Activated naive CD4-positive, alpha-beta T cell treated with anti-CD3 and anti-CD28 coated beads, Interleukin-2, amount 50 U/mL, for 72 hours (primary cell): ENCODE measurements at regions not wholly inside any gene's neighbourhood (a gene's known extent, or its start where the extent isn't known, plus 50 kb on each side); places are given as distances from the start of the nearest gene placed in this dataset.
"Not testable (repeated sequence)": the region's sequence is repeated elsewhere in the genome, so short reads cannot be mapped to it uniquely, and the experiment has no call there.

Experiments
- ATAC-seq, 2 donors: fragments of 150-1000 bp; cut with Tn5 transposase; 2 replicates each; pipeline ENCODE4 v1.10.0; 2021; ENCODE audit warnings: mild to moderate bottlenecking in 2 of 2, moderate library complexity in 2 of 2
- DNase-seq, 2 donors: peaks; one replicate each; pipeline ENCODE4 v3.0.0; 2021 to 2022; ENCODE audit warnings: low spot score in 2 of 2
- H3K27ac Mint-ChIP-seq, 2 donors: one replicate each; pipeline ENCODE4 v1.8.0; 2022; ENCODE audit warnings: mild to moderate bottlenecking in 2 of 2, mixed read lengths in 2 of 2
- H3K36me3 Mint-ChIP-seq, 2 donors: one replicate each; pipeline ENCODE4 v1.8.0; 2022; ENCODE audit warnings: mixed read lengths in 2 of 2
- H3K9me3 Mint-ChIP-seq, 2 donors: one replicate each; pipeline ENCODE4 v1.8.0; 2022; ENCODE audit warnings: mixed read lengths in 2 of 2

- ATAC-seq (no peak), DNase-seq (no peak)
- Mint-ChIP-seq H3K27ac (no peak overlapping the region), H3K36me3 (peaks cover 0 to 5% of the 10 kb centered on the region in 2 donors), H3K9me3 (peaks cover 15 to 24% of the 10 kb centered on the region in 2 donors)
These were observed 226.2 kb upstream of the FAT1 start for GRCh38 chr4:186949847-186950246.

- Mint-ChIP-seq H3K9me3 (peaks cover 15 to 21% of the 10 kb centered on the region in 2 donors), H3K27ac (no peak overlapping the region), H3K36me3 (peaks cover 0 to 5% of the 10 kb centered on the region in 2 donors)
- no peak for ATAC-seq
- DNase-seq = no peak
These were observed 229.1 kb upstream of the FAT1 start for GRCh38 chr4:186952709-186953108.

DNA sequence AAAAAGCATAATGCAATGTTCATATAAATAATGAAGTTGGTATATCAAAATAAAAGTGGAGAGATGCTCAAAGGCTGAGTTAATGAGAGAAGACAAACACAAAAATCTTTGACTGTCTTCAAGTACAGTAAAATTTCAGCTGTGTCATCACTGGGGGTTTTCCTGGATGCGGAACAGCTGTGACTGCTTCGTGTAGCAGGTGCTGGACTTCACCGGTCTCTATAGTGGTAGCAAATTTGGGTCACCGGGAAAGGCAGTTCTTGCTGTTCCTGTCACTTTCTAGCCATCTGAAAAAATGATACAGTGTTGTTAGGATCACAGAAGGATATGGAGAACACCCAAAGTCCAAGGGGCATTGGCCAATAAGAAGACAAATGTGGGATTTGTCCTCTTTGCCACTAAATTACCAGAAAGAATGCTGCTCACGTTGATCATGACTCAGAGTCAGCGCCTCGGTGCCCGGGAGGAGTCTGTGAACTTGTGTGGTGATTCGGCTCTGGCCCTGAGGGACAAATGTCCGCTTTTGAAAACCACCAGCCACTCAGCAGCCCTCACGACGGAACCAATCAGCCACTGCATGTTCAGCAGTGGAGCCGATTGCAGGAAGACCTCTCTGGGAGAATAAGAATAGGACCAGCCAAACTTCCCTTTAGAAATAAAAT lies 230.1 kb upstream of the FAT1 start:
- no peak for DNase-seq
- no peak for ATAC-seq
- Mint-ChIP-seq H3K9me3 (peaks cover 15 to 21% of the 10 kb centered on the region in 2 donors), H3K27ac (no peak overlapping the region), H3K36me3 (peaks cover 0 to 5% of the 10 kb centered on the region in 2 donors)

DNA sequence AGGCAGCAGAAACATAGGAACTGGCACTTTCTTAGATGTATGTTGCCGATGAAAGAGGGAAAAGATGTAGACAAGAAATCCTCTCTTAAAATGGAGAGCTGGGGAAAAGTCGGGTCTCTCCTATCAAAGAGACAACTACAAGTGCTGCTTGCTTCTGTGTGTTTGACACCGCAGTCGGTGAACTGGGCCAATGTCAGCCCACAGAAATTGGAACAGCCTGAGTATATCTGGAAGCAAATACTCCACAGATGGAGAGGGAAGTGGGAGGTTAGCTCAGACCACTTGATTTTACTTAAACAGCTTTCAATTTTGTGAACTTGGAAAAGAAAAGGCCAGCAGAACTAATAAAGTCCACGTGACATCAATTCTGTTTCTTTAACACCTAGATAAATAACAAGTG lies 230.9 kb upstream of the FAT1 start:
- ATAC-seq (no peak), DNase-seq (no peak)
- peaks cover 15 to 21% of the 10 kb centered on the region in 2 donors for H3K9me3 Mint-ChIP-seq
- H3K27ac Mint-ChIP-seq = no peak overlapping the region
- H3K36me3 Mint-ChIP-seq = peaks cover 0 to 5% of the 10 kb centered on the region in 2 donors

GRCh38 chr4:186954956-186955355 lies 231.3 kb upstream of the FAT1 start:
- Mint-ChIP-seq H3K36me3 (peaks cover 0 to 5% of the 10 kb centered on the region in 2 donors), H3K27ac (no peak overlapping the region), H3K9me3 (peaks cover 15 to 21% of the 10 kb centered on the region in 2 donors)
- no peak for ATAC-seq
- no peak for DNase-seq

DNA sequence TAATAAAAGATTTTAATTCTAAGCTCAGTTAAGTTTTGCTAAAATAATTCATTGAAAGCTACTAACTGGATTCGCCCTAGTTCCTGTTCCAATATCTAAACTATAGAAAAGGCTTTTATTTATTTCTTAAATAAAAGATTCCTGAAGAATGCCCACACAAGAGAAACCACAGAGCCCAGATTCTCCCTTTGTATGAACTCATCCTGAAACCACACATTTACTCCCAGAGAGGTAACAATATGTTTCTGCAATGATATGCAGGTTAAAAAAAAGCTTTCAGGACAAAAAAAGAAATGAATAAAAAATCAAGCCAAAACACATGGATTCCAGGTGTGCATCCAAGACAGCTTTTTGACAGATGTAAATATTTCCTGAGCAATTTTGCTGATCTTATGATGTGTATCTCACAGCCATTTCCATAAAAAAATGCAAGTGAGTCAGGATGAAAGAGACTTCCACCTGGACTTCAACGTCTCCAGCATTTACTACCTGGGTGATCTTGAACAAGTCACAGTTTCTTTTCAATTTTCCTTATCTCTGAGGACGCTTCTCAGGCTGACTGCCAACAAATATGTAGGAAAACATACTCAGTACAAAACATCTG lies 234.4 kb upstream of the FAT1 start:
- no peak for ATAC-seq
- H3K9me3 Mint-ChIP-seq = peaks cover 11 to 13% of the 10 kb centered on the region in 2 donors
- peaks cover 0 to 5% of the 10 kb centered on the region in 2 donors for H3K36me3 Mint-ChIP-seq
- H3K27ac Mint-ChIP-seq = no peak overlapping the region
- no peak for DNase-seq

- DNase-seq (no peak), ATAC-seq (no peak)
- H3K36me3 Mint-ChIP-seq = peaks cover 0 to 3% of the 10 kb centered on the region in 2 donors
- H3K9me3 Mint-ChIP-seq = peaks cover 7 to 8% of the 10 kb centered on the region in 2 donors
- H3K27ac Mint-ChIP-seq = no peak overlapping the region
These were observed 235.2 kb upstream of the FAT1 start for GRCh38 chr4:186958726-186959350.

GRCh38 chr4:186979961-186980745 lies 256.5 kb upstream of the FAT1 start:
- Mint-ChIP-seq H3K27ac (no peak overlapping the region), H3K36me3 (no peaks in the 10 kb centered on the region), H3K9me3 (peaks cover 11 to 29% of the 10 kb centered on the region in 2 donors)
- DNase-seq (no peak), ATAC-seq (no peak)

- H3K36me3 Mint-ChIP-seq = no peaks in the 10 kb centered on the region
- no peak for ATAC-seq
- H3K27ac Mint-ChIP-seq = no peak overlapping the region
- DNase-seq = no peak
- H3K9me3 Mint-ChIP-seq = peaks cover 11 to 26% of the 10 kb centered on the region in 2 donors
These were observed 257.5 kb upstream of the FAT1 start for GRCh38 chr4:186981161-186981560.

GRCh38 chr4:186982160-186982559 lies 258.5 kb upstream of the FAT1 start:
- peaks cover 11 to 26% of the 10 kb centered on the region in 2 donors for H3K9me3 Mint-ChIP-seq
- no peak for ATAC-seq
- H3K36me3 Mint-ChIP-seq = no peaks in the 10 kb centered on the region
- no peak overlapping the region for H3K27ac Mint-ChIP-seq
- DNase-seq = no peak

DNA sequence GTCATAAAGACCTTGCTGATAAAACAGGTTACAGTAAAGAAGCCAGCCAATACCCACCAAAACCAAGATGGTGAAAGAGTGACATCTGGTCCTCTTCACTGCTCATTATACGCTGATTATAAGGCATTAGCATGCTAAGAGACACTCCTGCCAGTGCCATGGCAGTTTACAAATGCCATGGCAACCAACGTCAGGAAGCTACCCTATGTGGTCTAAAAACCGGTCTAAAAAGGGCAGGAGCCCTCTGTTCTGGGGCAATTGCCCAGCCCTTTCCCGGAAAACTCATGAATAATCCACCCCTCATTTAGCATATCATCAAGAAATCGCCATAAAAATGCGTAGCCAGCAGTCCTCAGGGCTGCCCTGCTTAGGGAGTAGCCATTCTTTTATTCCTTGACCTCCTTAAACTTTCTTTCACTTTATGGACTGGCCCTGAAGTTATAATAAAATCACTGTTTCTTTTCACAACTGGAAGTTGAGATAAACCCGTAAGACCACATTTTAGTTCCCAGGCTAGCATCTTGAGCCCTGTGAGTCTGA lies 260.5 kb upstream of the FAT1 start:
- no peak for DNase-seq
- H3K36me3 Mint-ChIP-seq = no peaks in the 10 kb centered on the region
- H3K9me3 Mint-ChIP-seq = peaks cover 20 to 28% of the 10 kb centered on the region in 2 donors
- no peak for ATAC-seq
- no peak overlapping the region for H3K27ac Mint-ChIP-seq

- ATAC-seq (no peak), DNase-seq (no peak)
- H3K36me3 Mint-ChIP-seq = peaks cover 0 to 7% of the 10 kb centered on the region in 2 donors
- H3K9me3 Mint-ChIP-seq = peaks cover 0 to 20% of the 10 kb centered on the region in 2 donors
- no peak overlapping the region for H3K27ac Mint-ChIP-seq
These were observed 276.0 kb upstream of the FAT1 start for GRCh38 chr4:186999686-187000085.

DNA sequence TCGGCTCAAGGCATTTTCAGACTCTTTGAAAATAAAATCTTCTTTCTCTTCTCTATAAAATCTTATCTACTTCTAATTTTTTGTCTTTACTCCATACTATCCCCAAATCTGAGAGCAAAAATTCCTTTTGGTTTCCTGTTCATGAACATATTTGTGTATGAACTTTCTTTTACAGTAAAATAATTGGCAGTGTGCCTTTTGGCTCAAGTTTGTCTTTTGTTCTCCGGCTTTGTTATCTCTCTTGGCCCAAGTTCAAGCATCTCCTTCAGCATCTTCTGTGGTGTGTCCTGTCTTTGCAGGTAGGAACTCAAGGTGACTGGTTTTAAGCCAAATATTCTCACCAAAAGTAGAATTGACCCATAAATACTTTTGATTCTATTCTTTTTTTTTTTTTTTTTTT lies 276.6 kb upstream of the FAT1 start:
- H3K9me3 Mint-ChIP-seq = peaks cover 0 to 20% of the 10 kb centered on the region in 2 donors
- H3K27ac Mint-ChIP-seq = no peak overlapping the region
- no peak for ATAC-seq
- DNase-seq = no peak
- peaks cover 0 to 7% of the 10 kb centered on the region in 2 donors for H3K36me3 Mint-ChIP-seq

DNA sequence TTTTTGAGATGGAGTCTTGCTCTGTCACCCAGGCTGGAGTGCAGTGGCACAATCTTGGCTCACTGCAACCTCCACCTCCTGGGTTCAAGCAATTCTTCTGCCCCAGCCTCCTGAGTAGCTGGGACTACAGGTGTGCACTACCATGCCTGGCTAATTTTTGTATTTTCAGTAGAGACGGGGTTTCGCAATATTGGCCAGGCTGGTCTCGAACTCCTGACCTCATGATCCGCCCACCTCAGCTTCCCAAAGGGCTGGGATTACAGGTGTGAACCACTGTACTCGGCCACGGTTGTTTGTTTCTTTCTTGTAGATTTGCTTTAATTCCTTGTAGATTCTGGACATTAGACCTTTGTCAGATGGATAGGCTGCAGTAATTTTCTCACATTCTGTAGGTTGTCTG lies 278.5 kb upstream of the FAT1 start:
- not testable (repeated sequence) for H3K36me3 Mint-ChIP-seq, ATAC-seq

GRCh38 chr4:187004628-187005027 lies 281.0 kb upstream of the FAT1 start:
- Mint-ChIP-seq H3K9me3 (peaks cover 0 to 19% of the 10 kb centered on the region in 2 donors), H3K36me3 (peaks cover 0 to 7% of the 10 kb centered on the region in 2 donors), H3K27ac (no peak overlapping the region)
- ATAC-seq = no peak
- no peak for DNase-seq

More for the DNA sequence above, 278.5 kb upstream of the FAT1 start:
- H3K9me3 Mint-ChIP-seq = peaks cover 0 to 16% of the 10 kb centered on the region in 2 donors
- H3K27ac Mint-ChIP-seq, DNase-seq: not testable (repeated sequence)

- Mint-ChIP-seq H3K36me3 (peaks cover 0 to 7% of the 10 kb centered on the region in 2 donors), H3K27ac (no peak overlapping the region), H3K9me3 (peaks cover 0 to 19% of the 10 kb centered on the region in 2 donors)
- DNase-seq (no peak), ATAC-seq (no peak)
These were observed 282.5 kb upstream of the FAT1 start for GRCh38 chr4:187006189-187006618.
